ENCODE measurements at regions not wholly inside any gene's neighbourhood (a gene's known extent, or its start where the extent isn't known, plus 50 kb on each side); places are given as distances from the start of the nearest gene placed in this dataset.

DNA sequence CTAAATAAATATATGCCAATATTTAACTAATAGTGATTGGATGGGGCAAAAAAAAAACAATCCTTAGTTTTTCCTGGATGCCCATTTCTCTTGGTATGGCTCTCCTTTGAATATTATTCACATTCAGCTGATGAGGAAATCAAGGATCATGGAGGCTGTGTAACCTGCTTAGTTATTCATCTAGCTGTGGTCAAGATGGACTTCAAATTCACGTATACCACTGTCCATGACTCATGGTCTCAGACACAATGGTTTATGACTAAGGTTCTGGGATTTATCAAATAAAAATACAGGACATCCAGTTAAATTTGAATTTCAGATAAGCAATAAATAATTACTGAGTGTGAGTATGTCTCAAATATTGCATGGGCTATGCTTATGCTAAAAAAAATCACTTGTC lies 191.5 kb upstream of the CELF2 start:
- H3K27ac Mint-ChIP-seq (ENCODE audit: unreplicated experiment) = no peak overlapping the region
- Histone ChIP-seq H3K27me3 (replicated peaks; ENCODE audit: control insufficient read depth, insufficient read depth, low read length) (no peaks in the 10 kb centered on the region), H3K36me3 (ENCODE audit: control insufficient read depth, insufficient read depth, low read length) (no peaks in the 10 kb centered on the region), H3K9me3 (no peaks in the 10 kb centered on the region), H3K4me3 (ENCODE audit: low read depth, low read length) (no peak overlapping the region), H3K4me1 (peaks cover 4% of the 10 kb centered on the region; the same call in 1 of the 2 replicates)
- ChIA-PET POLR2A (no interaction called here), CTCF (no interaction called here)
- no peak overlapping the region for H3K4me3 Mint-ChIP-seq (ENCODE audit: unreplicated experiment)
- no peaks in the 10 kb centered on the region for H3K36me3 Mint-ChIP-seq (ENCODE audit: insufficient read depth, unreplicated experiment)
- H3K9me3 Mint-ChIP-seq (ENCODE audit: unreplicated experiment) = peaks cover under 1% of the 10 kb centered on the region
- no TSS peak for BruUV-seq (replicated peaks)
- H3K4me1 Mint-ChIP-seq (ENCODE audit: low read depth, unreplicated experiment) = no peaks in the 10 kb centered on the region
- intact Hi-C loops (cut with micrococcal nuclease; ENCODE audit: unreplicated experiment) = no loop called here
- TF ChIP-seq, protein P1, sequence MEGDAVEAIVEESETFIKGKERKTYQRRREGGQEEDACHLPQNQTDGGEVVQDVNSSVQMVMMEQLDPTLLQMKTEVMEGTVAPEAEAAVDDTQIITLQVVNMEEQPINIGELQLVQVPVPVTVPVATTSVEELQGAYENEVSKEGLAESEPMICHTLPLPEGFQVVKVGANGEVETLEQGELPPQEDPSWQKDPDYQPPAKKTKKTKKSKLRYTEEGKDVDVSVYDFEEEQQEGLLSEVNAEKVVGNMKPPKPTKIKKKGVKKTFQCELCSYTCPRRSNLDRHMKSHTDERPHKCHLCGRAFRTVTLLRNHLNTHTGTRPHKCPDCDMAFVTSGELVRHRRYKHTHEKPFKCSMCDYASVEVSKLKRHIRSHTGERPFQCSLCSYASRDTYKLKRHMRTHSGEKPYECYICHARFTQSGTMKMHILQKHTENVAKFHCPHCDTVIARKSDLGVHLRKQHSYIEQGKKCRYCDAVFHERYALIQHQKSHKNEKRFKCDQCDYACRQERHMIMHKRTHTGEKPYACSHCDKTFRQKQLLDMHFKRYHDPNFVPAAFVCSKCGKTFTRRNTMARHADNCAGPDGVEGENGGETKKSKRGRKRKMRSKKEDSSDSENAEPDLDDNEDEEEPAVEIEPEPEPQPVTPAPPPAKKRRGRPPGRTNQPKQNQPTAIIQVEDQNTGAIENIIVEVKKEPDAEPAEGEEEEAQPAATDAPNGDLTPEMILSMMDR (IDR thresholded peaks at IDR 0.05; ENCODE audit: insufficient read depth in 1 of 2, low read depth in 1 of 2, low read length in 1 of 2, severe bottlenecking in 1 of 2, unreplicated experiment in 1 of 2) = no peak
- no peaks in the 10 kb centered on the region for H3K27me3 Mint-ChIP-seq (ENCODE audit: insufficient read depth, unreplicated experiment)
- no peak for DNase-seq

DNA sequence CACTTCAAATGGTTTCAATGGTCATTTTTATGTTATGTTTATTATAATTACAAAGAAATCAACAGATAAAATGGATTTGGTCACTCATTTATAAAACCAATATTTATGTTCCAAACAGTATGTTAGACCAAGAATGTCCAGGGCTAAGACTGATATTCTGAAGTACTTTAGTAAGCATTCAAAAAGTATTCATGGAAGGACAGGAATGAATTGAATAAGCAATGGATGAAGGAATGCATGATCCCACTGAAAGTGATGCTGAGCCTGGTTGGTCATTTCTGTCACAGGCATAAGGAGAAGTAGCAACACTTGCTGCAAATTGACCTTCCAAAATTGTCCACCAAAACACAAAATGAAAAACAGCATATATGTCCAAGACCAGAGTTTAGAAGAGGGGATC lies 189.0 kb upstream of the CELF2 start:
- ChIA-PET CTCF (no interaction called here), POLR2A (no interaction called here)
- no peaks in the 10 kb centered on the region for H3K27me3 ChIP-seq (replicated peaks; ENCODE audit: control insufficient read depth, insufficient read depth, low read length)
- Mint-ChIP-seq H3K27me3 (ENCODE audit: insufficient read depth, unreplicated experiment) (no peaks in the 10 kb centered on the region), H3K36me3 (ENCODE audit: insufficient read depth, unreplicated experiment) (no peaks in the 10 kb centered on the region), H3K9me3 (ENCODE audit: unreplicated experiment) (no peaks in the 10 kb centered on the region), H3K4me1 (ENCODE audit: low read depth, unreplicated experiment) (no peaks in the 10 kb centered on the region), H3K27ac (ENCODE audit: unreplicated experiment) (no peak overlapping the region), H3K4me3 (ENCODE audit: unreplicated experiment) (no peak overlapping the region)
- intact Hi-C loops (cut with micrococcal nuclease; ENCODE audit: unreplicated experiment) = no loop called here
- H3K9me3 ChIP-seq = no peaks in the 10 kb centered on the region
- H3K4me1 ChIP-seq = peaks cover 4% of the 10 kb centered on the region; the same call in 1 of the 2 replicates
- TF ChIP-seq, protein P1 (IDR thresholded peaks at IDR 0.05; ENCODE audit: insufficient read depth in 1 of 2, low read depth in 1 of 2, low read length in 1 of 2, severe bottlenecking in 1 of 2, unreplicated experiment in 1 of 2) = no peak
- H3K4me3 ChIP-seq (ENCODE audit: low read depth, low read length) = no peak overlapping the region
- BruUV-seq (replicated peaks) = no TSS peak
- no peak for DNase-seq
- no peaks in the 10 kb centered on the region for H3K36me3 ChIP-seq (ENCODE audit: control insufficient read depth, insufficient read depth, low read length)

DNA sequence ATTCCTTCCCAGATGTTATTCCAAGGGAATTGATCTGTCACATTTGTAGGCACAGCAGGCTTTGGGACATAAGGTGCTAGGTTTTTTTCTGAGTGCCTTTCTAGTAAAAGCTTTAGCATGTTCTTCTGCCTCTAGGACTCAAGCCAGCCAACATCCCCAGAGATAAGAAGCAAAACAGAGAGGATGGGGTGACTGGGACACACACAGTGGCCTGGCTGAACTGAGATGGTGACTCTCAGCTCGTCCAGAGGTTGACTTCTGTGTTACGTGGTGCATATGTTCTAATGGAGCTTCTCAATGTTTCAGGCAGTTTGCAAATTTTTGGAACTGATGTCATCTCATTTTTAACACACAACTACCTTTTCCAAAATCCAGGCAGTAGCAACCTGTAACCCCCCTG lies 188.1 kb upstream of the CELF2 start:
- TF ChIP-seq, protein P1 (IDR thresholded peaks at IDR 0.05; ENCODE audit: insufficient read depth in 1 of 2, low read depth in 1 of 2, low read length in 1 of 2, severe bottlenecking in 1 of 2, unreplicated experiment in 1 of 2) = no peak
- no peaks in the 10 kb centered on the region for H3K27me3 Mint-ChIP-seq (ENCODE audit: insufficient read depth, unreplicated experiment)
- ChIA-PET POLR2A (no interaction called here), CTCF (no interaction called here)
- no peak overlapping the region for H3K4me3 Mint-ChIP-seq (ENCODE audit: unreplicated experiment)
- Histone ChIP-seq H3K36me3 (ENCODE audit: control insufficient read depth, insufficient read depth, low read length) (no peaks in the 10 kb centered on the region), H3K4me1 (peaks cover 4% of the 10 kb centered on the region; the same call in 1 of the 2 replicates), H3K27me3 (replicated peaks; ENCODE audit: control insufficient read depth, insufficient read depth, low read length) (no peaks in the 10 kb centered on the region), H3K9me3 (0 out of 2 replicates have a peak, but pooled peaks cover 3% of the 10 kb centered on the region), H3K4me3 (ENCODE audit: low read depth, low read length) (no peak overlapping the region)
- no peak for DNase-seq
- no peaks in the 10 kb centered on the region for H3K9me3 Mint-ChIP-seq (ENCODE audit: unreplicated experiment)
- intact Hi-C loops (cut with micrococcal nuclease; ENCODE audit: unreplicated experiment) = no loop called here
- H3K36me3 Mint-ChIP-seq (ENCODE audit: insufficient read depth, unreplicated experiment) = no peaks in the 10 kb centered on the region
- BruUV-seq (replicated peaks) = no TSS peak
- H3K4me1 Mint-ChIP-seq (ENCODE audit: low read depth, unreplicated experiment) = no peaks in the 10 kb centered on the region
- no peak overlapping the region for H3K27ac Mint-ChIP-seq (ENCODE audit: unreplicated experiment)
